Neural cell (in vitro differentiated cells): ENCODE measurements at regions not wholly inside any gene's neighbourhood (a gene's known extent, or its start where the extent isn't known, plus 50 kb on each side); places are given as distances from the start of the nearest gene placed in this dataset.

ENCODE experiments used
- H2AFZ ChIP-seq: fragments of 200-600, 300-800 bp; sonication (generic), shearing (Covaris generic); 2 replicates; pipeline ENCODE4 v1.6.0; 2014; ENCODE audit warnings: low read depth, mild to moderate bottlenecking, antibody characterized with exemption, low read length, moderate library complexity
- H3F3A ChIP-seq: fragments of 200-600 bp; shearing (Covaris generic); 2 replicates; pipeline ENCODE4 v1.6.1; 2016; ENCODE audit warnings: mild to moderate bottlenecking, moderate library complexity, mixed read lengths, antibody characterized with exemption, low read length; ENCODE audit not compliant: insufficient read depth, poor library complexity, severe bottlenecking
- H3K27ac ChIP-seq: fragments of 200-600, 300-800 bp; sonication (generic), shearing (Covaris generic); 2 replicates; pipeline ENCODE4 v1.5.1; 2014; ENCODE audit warnings: mild to moderate bottlenecking, low read length, moderate library complexity
- H3K27me3 ChIP-seq: fragments of 300-800, 200-600 bp; sonication (generic), shearing (Covaris generic); 2 replicates; pipeline ENCODE4 v1.6.0; 2014; ENCODE audit warnings: mild to moderate bottlenecking, low read depth, low read length, moderate library complexity; ENCODE audit not compliant: insufficient read depth
- H3K36me3 ChIP-seq: fragments of 300-800, 200-600 bp; sonication (generic), shearing (Covaris generic); 2 replicates; pipeline ENCODE4 v1.5.1; 2014; ENCODE audit warnings: mild to moderate bottlenecking, antibody characterized with exemption, low read length, moderate library complexity; ENCODE audit not compliant: insufficient read depth
- H3K4me2 ChIP-seq: fragments of 300-800, 200-600 bp; sonication (generic), shearing (Covaris generic); 2 replicates; pipeline ENCODE4 v1.6.0; 2014; ENCODE audit warnings: mild to moderate bottlenecking, low read length
- H3K4me3 ChIP-seq: fragments of 300-800, 200-600 bp; sonication (generic), shearing (Covaris generic); 2 replicates; pipeline ENCODE4 v1.5.1; 2014; ENCODE audit warnings: mild to moderate bottlenecking, low read length, moderate library complexity
- H3K79me2 ChIP-seq: fragments of 200-600 bp; shearing (Covaris generic); replicated peaks from 2 replicates; pipeline ENCODE4 v1.6.0; 2014; ENCODE audit warnings: mild to moderate bottlenecking, low read length, moderate library complexity; ENCODE audit not compliant: insufficient read depth
- H3K9ac ChIP-seq: fragments of 300-800, 200-600 bp; sonication (generic), shearing (Covaris generic); 2 replicates; pipeline ENCODE4 v1.6.1; 2016; ENCODE audit warnings: mild to moderate bottlenecking, low read length, mixed read lengths
- H3K9me2 ChIP-seq: fragments of 200-600 bp; shearing (Covaris generic); 2 replicates; pipeline ENCODE4 v1.6.1; 2016; ENCODE audit warnings: mild to moderate bottlenecking, low read length, mixed read lengths; ENCODE audit not compliant: insufficient read depth
- H3K9me3 ChIP-seq: fragments of 200-600, 300-800 bp; sonication (generic), shearing (Covaris generic); 2 replicates; pipeline ENCODE4 v1.6.1; 2016; ENCODE audit warnings: mild to moderate bottlenecking, mixed run types, low read length, moderate library complexity, mixed read lengths
- H4K20me1 ChIP-seq: fragments of 200-600 bp; shearing (Covaris generic); 2 replicates; pipeline ENCODE4 v1.6.1; 2016; ENCODE audit warnings: mild to moderate bottlenecking, mixed run types; ENCODE audit not compliant: insufficient read depth
- CTCF ChIP-seq: fragments of 450-650 bp; IDR thresholded peaks from 2 replicates; pipeline ENCODE4 v1.5.1; 2014; ENCODE audit warnings: antibody characterized with exemption, mild to moderate bottlenecking, moderate library complexity; ENCODE audit not compliant: poor library complexity, severe bottlenecking
- EP300 ChIP-seq: fragments of 450-650 bp; conservative IDR thresholded peaks from 2 replicates; pipeline ENCODE4 v1.6.1; 2014; ENCODE audit warnings: antibody characterized with exemption, mild to moderate bottlenecking, moderate library complexity; ENCODE audit not compliant: poor library complexity, severe bottlenecking
- EZH2 ChIP-seq: fragments of 200-600, 300-800 bp; shearing (Covaris generic), sonication (generic); IDR thresholded peaks from 2 replicates; pipeline ENCODE4 v1.6.1; 2014; ENCODE audit warnings: antibody characterized with exemption, low read length, borderline replicate concordance, mild to moderate bottlenecking; ENCODE audit not compliant: insufficient read depth, poor library complexity, severe bottlenecking
- MXI1 ChIP-seq: fragments of 450-650 bp; conservative IDR thresholded peaks from 2 replicates; pipeline ENCODE4 v1.6.1; 2014; ENCODE audit warnings: antibody characterized with exemption, mild to moderate bottlenecking; ENCODE audit not compliant: poor library complexity, severe bottlenecking
- POLR2AphosphoS5 ChIP-seq: IDR thresholded peaks from 2 replicates; pipeline ENCODE4 v1.6.1; 2012
- RAD21 ChIP-seq: fragments of 450-650 bp; conservative IDR thresholded peaks from 2 replicates; pipeline ENCODE4 v1.6.1; 2014; ENCODE audit warnings: antibody characterized with exemption, mild to moderate bottlenecking, moderate library complexity
- REST ChIP-seq: IDR thresholded peaks from 2 replicates; pipeline ENCODE4 v1.6.1; 2012; ENCODE audit warnings: borderline replicate concordance
- SMC3 ChIP-seq: fragments of 450-650 bp; conservative IDR thresholded peaks from 2 replicates; pipeline ENCODE4 v1.6.1; 2014; ENCODE audit warnings: antibody characterized with exemption, mild to moderate bottlenecking, moderate library complexity; ENCODE audit not compliant: poor library complexity
- TAF1 ChIP-seq: IDR thresholded peaks from 2 replicates; pipeline ENCODE4 v1.6.1; 2012; ENCODE audit warnings: low read depth

GRCh38 chr21:32828908-32829307 lies 57.4 kb upstream of the PAXBP1 start:
- Histone ChIP-seq H3F3A (no peaks in the 10 kb centered on the region), H3K36me3 (no peaks in the 10 kb centered on the region)

GRCh38 chr21:32829504-32829903 lies 57.9 kb upstream of the PAXBP1 start:
- Histone ChIP-seq H3K36me3 (no peaks in the 10 kb centered on the region), H3K9me2 (no peaks in the 10 kb centered on the region), H3K4me2 (no peak overlapping the region), H3F3A (no peaks in the 10 kb centered on the region), H3K27ac (no peak overlapping the region), H2AFZ (no peak overlapping the region), H3K4me3 (no peak overlapping the region), H4K20me1 (no peaks in the 10 kb centered on the region), H3K79me2 (no peaks in the 10 kb centered on the region), H3K27me3 (no peaks in the 10 kb centered on the region), H3K9ac (no peak overlapping the region), H3K9me3 (no peaks in the 10 kb centered on the region)
- no peak for TF ChIP-seq CTCF
- no peak for TF ChIP-seq TAF1
- no peak for TF ChIP-seq EZH2
- TF ChIP-seq POLR2AphosphoS5: no peak
- TF ChIP-seq REST: no peak
- TF ChIP-seq RAD21: no peak
- TF ChIP-seq EP300: no peak

More at GRCh38 chr21:32828908-32829307, 57.4 kb upstream of the PAXBP1 start:
- Histone ChIP-seq H3K4me2 (no peak overlapping the region), H2AFZ (no peak overlapping the region), H3K79me2 (no peaks in the 10 kb centered on the region), H3K4me3 (no peak overlapping the region), H3K27me3 (no peaks in the 10 kb centered on the region), H3K9me3 (no peaks in the 10 kb centered on the region), H3K9me2 (no peaks in the 10 kb centered on the region), H3K9ac (no peak overlapping the region), H3K27ac (no peak overlapping the region), H4K20me1 (no peaks in the 10 kb centered on the region)
- TF ChIP-seq RAD21 (no peak), EP300 (no peak), REST (no peak), SMC3 (no peak), POLR2AphosphoS5 (no peak), MXI1 (no peak), CTCF (no peak), EZH2 (no peak), TAF1 (no peak)
